ENCODE measurements at regions not wholly inside any gene's neighbourhood (a gene's known extent, or its start where the extent isn't known, plus 50 kb on each side); places are given as distances from the start of the nearest gene placed in this dataset.

GRCh38 chr6:94074764-94075163 lies 655.4 kb upstream of the EPHA7 start:
- H4K20me1 ChIP-seq (ENCODE audit: insufficient read depth) = no peaks in the 10 kb centered on the region
- no peak overlapping the region for H3K4me3 ChIP-seq (ENCODE audit: low read length)
- H3K27me3 ChIP-seq (ENCODE audit: insufficient read depth, low read depth, low read length) = no peaks in the 10 kb centered on the region
- H3K9ac ChIP-seq (ENCODE audit: low read length) = no peak overlapping the region
- H3K36me3 ChIP-seq (ENCODE audit: insufficient read depth, low read length) = no peaks in the 10 kb centered on the region
- H3K9me3 ChIP-seq (ENCODE audit: low read length) = no peaks in the 10 kb centered on the region
- no peak overlapping the region for H3K27ac ChIP-seq (ENCODE audit: low read length)
- TF ChIP-seq SMC3 (conservative IDR thresholded peaks at IDR 0.05; ENCODE audit: poor library complexity) (no peak), CTCF (IDR thresholded peaks at IDR 0.05; ENCODE audit: poor library complexity, severe bottlenecking) (no peak), MXI1 (conservative IDR thresholded peaks at IDR 0.05; ENCODE audit: poor library complexity, severe bottlenecking) (no peak), TAF1 (IDR thresholded peaks at IDR 0.05; ENCODE audit: low read depth) (no peak), EZH2 (IDR thresholded peaks at IDR 0.05; ENCODE audit: borderline replicate concordance, insufficient read depth, low read length, poor library complexity, severe bottlenecking) (no peak), REST (IDR thresholded peaks at IDR 0.05; ENCODE audit: borderline replicate concordance) (no peak), EP300 (conservative IDR thresholded peaks at IDR 0.05; ENCODE audit: poor library complexity, severe bottlenecking) (no peak), RAD21 (conservative IDR thresholded peaks at IDR 0.05) (no peak), POLR2AphosphoS5 (IDR thresholded peaks at IDR 0.05) (no peak)
- no peaks in the 10 kb centered on the region for H3K9me2 ChIP-seq (ENCODE audit: insufficient read depth, low read length)
- no peaks in the 10 kb centered on the region for H3K79me2 ChIP-seq (replicated peaks; ENCODE audit: insufficient read depth, low read length)
- no peak overlapping the region for H2AFZ ChIP-seq (ENCODE audit: low read depth, low read length)
- H3F3A ChIP-seq (ENCODE audit: insufficient read depth, low read length, poor library complexity, severe bottlenecking) = no peaks in the 10 kb centered on the region
- no peak overlapping the region for H3K4me2 ChIP-seq (ENCODE audit: low read length)

GRCh38 chr6:94071835-94072234 lies 652.5 kb upstream of the EPHA7 start:
- no peak overlapping the region for H3K27ac ChIP-seq (ENCODE audit: low read length)
- no peak for TF ChIP-seq REST (IDR thresholded peaks at IDR 0.05; ENCODE audit: borderline replicate concordance)
- no peak for TF ChIP-seq POLR2AphosphoS5 (IDR thresholded peaks at IDR 0.05)
- no peak for TF ChIP-seq SMC3 (conservative IDR thresholded peaks at IDR 0.05; ENCODE audit: poor library complexity)
- TF ChIP-seq EZH2 (IDR thresholded peaks at IDR 0.05; ENCODE audit: borderline replicate concordance, insufficient read depth, low read length, poor library complexity, severe bottlenecking) = no peak
- TF ChIP-seq EP300 (conservative IDR thresholded peaks at IDR 0.05; ENCODE audit: poor library complexity, severe bottlenecking) = no peak
- no peak for TF ChIP-seq MXI1 (conservative IDR thresholded peaks at IDR 0.05; ENCODE audit: poor library complexity, severe bottlenecking)
- TF ChIP-seq RAD21 (conservative IDR thresholded peaks at IDR 0.05) = no peak
- no peak for TF ChIP-seq TAF1 (IDR thresholded peaks at IDR 0.05; ENCODE audit: low read depth)
- no peak for TF ChIP-seq CTCF (IDR thresholded peaks at IDR 0.05; ENCODE audit: poor library complexity, severe bottlenecking)
- H3K36me3 ChIP-seq (ENCODE audit: insufficient read depth, low read length) = no peaks in the 10 kb centered on the region
- no peak overlapping the region for H3K4me3 ChIP-seq (ENCODE audit: low read length)
- H3F3A ChIP-seq (ENCODE audit: insufficient read depth, low read length, poor library complexity, severe bottlenecking) = no peaks in the 10 kb centered on the region
- no peaks in the 10 kb centered on the region for H3K27me3 ChIP-seq (ENCODE audit: insufficient read depth, low read depth, low read length)
- no peaks in the 10 kb centered on the region for H4K20me1 ChIP-seq (ENCODE audit: insufficient read depth)
- no peaks in the 10 kb centered on the region for H3K9me3 ChIP-seq (ENCODE audit: low read length)
- no peaks in the 10 kb centered on the region for H3K79me2 ChIP-seq (replicated peaks; ENCODE audit: insufficient read depth, low read length)
- no peak overlapping the region for H3K4me2 ChIP-seq (ENCODE audit: low read length)
- H3K9ac ChIP-seq (ENCODE audit: low read length) = no peak overlapping the region
- no peak overlapping the region for H2AFZ ChIP-seq (ENCODE audit: low read depth, low read length)
- H3K9me2 ChIP-seq (ENCODE audit: insufficient read depth, low read length) = no peaks in the 10 kb centered on the region

Data from neural cell (in vitro differentiated cells).